Liver (tissue), 3 donors: ENCODE measurements at regions not wholly inside any gene's neighbourhood (a gene's known extent, or its start where the extent isn't known, plus 50 kb on each side); places are given as distances from the start of the nearest gene placed in this dataset.

Source experiments
- ATF3 ChIP-seq: IDR thresholded peaks from 2 replicates; pipeline ENCODE4 v1.6.1; 2016; ENCODE audit warnings: antibody characterized with exemption
- CTCF ChIP-seq: fragments of 150-350 bp; IDR thresholded peaks from 2 replicates; pipeline ENCODE4 v1.5.1; 2017; ENCODE audit warnings: improper control_type of control experiment, low read depth, low read length; ENCODE audit not compliant: missing input control
- EGR1 ChIP-seq, 2 donors: IDR thresholded peaks; 2 replicates each; pipeline ENCODE4 v1.6.1; 2016 to 2018; ENCODE audit warnings: antibody characterized with exemption in 2 of 2, low read depth in 2 of 2
- RAD21 ChIP-seq, 2 donors: IDR thresholded peaks; 2 replicates each; pipeline ENCODE4 v1.6.1; 2016; ENCODE audit warnings: antibody characterized with exemption in 2 of 2, mild to moderate bottlenecking in 2 of 2
- REST ChIP-seq: IDR thresholded peaks from 2 replicates; pipeline ENCODE4 v1.6.1; 2016; ENCODE audit warnings: antibody characterized with exemption, mild to moderate bottlenecking
- ZBTB33 ChIP-seq: IDR thresholded peaks from 2 replicates; pipeline ENCODE4 v1.6.1; 2016; ENCODE audit warnings: antibody characterized with exemption
- donor health status: healthy.
- donor health status: healthy.

- TF ChIP-seq RAD21 (IDR thresholded peaks at IDR 0.05) (no peak), EGR1 (IDR thresholded peaks at IDR 0.05; ENCODE audit: low read depth in 2 of 2) (no peak), CTCF (no peak), REST (no peak), ATF3 (no peak), ZBTB33 (no peak)
Observed at GRCh38 chr7:415646-416525, 103.8 kb downstream of the PDGFA start.
